GM10847 (cell line): ENCODE measurements at regions not wholly inside any gene's neighbourhood (a gene's known extent, or its start where the extent isn't known, plus 50 kb on each side); places are given as distances from the start of the nearest gene placed in this dataset.

Experiments
- POLR2A ChIP-seq: IDR thresholded peaks from 2 replicates; pipeline ENCODE4 v1.6.1; 2011; ENCODE audit not compliant: insufficient read length; ENCODE audit errors: extremely low read depth

GRCh38 chr1:234882898-234883297, 245.7 kb downstream of the TOMM20 start:
- TF ChIP-seq POLR2A, result no peak

GRCh38 chr1:234881893-234882771, 246.5 kb downstream of the TOMM20 start:
- TF ChIP-seq POLR2A, result no peak

DNA sequence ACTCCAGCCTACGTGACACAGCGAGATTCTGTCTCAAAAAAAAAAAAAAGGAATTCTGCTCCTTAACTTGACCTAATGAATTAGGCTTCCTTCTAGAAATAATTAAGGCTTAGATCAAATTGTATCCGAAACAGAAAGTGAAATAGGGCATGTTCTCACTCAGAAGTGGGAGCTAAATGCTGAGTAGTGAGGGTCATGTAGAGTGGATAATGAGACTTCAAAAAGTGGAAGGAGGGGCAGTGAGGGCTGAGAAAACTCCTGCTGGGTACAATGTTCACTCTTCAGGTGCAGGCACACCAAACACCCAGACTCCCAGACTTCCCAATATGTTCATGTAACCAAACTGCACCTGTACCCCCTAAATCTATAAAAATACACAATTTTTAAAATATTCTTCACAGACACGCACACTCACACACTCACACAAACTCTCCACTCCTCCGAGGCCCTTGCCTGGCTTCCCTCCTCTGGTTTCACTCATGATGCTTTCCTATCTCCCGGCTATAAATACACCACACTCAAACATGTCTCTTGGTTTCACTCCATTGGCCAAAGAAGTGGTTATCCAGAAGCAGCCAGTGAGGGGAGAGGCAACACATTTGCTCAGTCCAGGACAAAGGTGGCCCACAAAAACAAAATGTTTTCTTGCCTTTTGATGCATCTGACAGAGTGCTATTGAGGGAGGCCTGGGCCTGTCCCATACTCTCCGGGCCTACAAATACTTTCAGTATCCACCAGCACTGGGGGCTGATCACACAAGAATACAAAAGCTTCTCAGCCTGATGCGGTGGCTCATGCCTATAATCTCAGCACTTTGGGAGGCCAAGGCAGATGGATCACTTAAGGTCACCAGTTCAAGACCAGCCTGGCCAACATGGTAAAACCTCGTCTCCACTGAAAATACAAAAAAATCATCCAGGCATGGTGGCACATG, 249.2 kb downstream of the TOMM20 start:
- TF ChIP-seq POLR2A, result no peak

GRCh38 chr1:234878288-234878687, 250.3 kb downstream of the TOMM20 start:
- TF ChIP-seq POLR2A, result no peak

DNA sequence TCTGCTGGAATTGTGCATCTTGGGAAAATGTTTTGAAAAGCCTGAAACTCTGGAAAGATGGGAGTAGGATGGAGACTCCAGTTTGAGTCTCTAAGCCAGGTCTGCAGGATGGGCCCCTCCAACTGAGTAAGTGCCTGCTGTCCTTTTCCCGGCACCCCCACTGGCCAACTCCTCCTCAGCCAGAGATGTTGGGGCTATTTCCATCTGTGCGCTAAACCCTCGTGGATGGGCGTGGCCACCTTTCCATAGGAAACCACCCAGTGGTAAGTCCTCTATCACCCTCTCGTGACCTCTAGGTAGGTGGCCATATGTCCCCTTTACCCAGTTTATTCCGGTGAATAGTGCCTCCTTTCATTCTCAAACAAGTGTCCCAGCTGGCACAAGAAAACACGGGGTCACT, 250.9 kb downstream of the TOMM20 start:
- no peak for TF ChIP-seq POLR2A

GRCh38 chr1:234875953-234876855, 252.4 kb downstream of the TOMM20 start:
- TF ChIP-seq POLR2A, result no peak

DNA sequence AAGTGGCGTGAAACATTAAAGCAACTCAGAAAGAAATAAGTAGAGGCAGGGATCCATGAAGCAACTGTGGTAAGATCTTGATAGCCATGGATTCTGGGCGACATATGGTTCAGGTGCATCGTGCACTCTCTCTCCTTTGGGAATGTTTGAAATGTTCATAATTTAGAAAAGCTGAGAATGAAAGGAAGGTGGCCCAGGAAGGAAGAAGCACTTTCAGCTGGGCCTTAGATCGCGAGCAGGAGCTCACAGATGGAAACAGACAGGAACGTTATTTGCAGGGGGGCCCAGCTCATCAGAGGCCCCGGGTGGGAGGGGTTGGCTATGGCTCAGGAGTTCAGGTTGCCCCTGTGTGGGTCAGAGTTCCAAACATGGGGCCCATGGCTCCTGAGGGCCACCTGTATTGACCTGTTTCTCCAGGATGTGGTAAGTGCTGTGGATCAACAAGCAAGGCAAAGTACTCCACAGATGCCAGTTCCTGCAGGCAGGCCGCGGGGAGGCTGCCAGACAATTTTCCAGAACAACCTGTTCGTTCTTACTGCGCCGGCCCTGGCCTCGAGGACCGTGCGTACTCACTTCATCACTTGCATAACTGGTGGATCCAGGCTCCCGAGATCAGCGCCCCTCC, 253.2 kb downstream of the TOMM20 start:
- TF ChIP-seq POLR2A, result no peak

DNA sequence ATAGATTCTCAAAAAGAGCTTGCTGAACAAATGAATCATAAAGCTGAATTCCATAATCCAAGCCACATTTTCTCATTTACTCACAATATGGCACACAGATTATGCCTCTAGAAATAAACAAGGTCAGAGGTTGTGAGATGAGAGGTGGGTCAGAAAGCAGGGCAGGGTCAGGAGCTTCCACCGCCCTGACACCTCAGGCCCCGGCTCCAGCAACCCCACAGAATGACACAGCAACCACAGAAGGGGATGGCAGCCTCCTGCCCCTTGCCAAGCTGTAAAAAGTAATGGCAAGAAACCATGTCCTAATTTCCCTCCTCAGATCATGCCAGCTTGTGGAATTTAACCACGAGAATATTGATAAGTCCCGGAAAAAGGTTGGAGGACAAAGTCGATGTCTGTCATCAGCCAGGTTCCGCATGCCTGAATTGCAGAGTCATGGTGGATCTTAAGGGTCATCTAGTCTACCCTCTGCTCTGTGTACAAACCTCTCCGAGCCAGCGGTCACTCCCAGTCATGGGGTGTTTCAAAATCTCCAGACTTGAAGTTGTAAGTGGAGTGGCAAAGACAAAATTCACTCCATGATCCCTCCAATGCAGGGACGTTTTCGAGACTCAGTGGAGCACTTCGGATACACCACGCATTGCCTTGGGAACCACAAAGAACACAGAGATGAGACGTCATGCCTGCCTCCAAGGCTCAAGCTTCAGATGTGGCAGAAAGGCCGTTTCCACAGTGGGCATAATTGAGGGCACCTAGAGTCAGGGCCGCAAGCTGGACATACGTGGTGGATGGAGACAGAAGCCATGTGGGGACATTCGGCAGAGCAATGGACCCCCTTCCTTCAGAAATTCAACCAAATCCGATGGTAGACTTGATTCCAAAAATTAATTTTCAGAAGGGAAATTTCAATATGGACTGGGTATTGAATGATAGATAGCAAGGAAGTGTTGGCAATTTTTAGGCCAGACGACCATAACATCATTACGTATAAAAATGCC, 254.0 kb downstream of the TOMM20 start:
- TF ChIP-seq POLR2A, result no peak

DNA sequence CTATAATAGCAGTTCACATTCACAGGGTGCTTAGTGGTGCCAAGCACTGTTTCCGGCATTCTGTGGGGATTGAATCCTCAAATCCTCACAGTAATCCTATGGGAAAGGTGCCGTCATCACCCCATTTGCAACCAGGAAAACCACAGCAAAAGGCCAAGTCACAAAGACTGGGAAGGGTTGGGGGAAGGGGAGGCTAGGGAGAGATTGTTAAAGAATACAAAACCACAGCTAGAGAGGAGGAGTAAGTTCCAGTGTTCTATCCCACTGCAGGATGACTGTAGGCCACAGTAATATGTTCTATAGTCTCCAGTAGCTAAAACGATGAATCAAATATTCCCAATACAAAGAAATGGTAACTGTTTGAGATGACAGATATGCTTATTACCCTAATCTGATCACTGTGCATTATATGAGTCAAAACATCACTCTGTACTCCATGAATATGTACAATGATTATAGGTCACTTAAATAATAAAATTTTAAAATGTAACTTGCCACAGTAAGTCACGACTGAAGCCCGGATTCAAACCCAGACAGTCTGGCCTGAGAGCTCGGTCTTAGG, 256.8 kb downstream of the TOMM20 start:
- TF ChIP-seq POLR2A, result no peak

DNA sequence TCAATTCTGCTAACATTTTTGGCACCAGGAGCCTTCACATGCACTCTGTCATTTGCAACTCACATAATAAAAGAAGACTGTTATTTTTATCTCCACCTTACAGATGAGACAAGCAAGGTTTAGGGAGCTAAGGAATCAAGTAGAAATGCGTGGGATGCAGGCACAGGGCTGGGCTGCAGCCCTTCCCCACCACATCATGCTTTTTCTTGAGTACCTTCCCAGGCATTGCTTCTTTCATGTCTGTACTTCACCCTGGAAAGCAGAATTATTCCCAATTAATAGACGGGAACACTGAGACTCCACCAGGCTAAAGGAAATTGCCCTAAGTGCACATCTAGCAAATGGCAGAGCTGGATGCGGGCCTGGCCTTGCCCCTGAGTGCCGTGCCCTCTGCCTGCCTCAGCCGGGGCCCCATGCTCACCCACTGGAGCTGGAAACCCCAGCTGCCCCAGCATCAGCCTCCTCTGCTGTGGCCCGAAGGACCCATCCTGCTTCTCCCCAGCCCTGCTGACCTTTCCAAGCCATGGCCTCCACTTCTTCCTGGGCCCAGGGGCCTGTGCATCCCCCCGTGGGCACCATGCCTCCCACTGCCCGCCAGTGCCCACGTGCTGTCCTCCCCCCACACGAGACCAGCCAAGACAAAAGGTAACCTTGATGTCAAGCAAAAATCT, 257.5 kb downstream of the TOMM20 start:
- no peak for TF ChIP-seq POLR2A

DNA sequence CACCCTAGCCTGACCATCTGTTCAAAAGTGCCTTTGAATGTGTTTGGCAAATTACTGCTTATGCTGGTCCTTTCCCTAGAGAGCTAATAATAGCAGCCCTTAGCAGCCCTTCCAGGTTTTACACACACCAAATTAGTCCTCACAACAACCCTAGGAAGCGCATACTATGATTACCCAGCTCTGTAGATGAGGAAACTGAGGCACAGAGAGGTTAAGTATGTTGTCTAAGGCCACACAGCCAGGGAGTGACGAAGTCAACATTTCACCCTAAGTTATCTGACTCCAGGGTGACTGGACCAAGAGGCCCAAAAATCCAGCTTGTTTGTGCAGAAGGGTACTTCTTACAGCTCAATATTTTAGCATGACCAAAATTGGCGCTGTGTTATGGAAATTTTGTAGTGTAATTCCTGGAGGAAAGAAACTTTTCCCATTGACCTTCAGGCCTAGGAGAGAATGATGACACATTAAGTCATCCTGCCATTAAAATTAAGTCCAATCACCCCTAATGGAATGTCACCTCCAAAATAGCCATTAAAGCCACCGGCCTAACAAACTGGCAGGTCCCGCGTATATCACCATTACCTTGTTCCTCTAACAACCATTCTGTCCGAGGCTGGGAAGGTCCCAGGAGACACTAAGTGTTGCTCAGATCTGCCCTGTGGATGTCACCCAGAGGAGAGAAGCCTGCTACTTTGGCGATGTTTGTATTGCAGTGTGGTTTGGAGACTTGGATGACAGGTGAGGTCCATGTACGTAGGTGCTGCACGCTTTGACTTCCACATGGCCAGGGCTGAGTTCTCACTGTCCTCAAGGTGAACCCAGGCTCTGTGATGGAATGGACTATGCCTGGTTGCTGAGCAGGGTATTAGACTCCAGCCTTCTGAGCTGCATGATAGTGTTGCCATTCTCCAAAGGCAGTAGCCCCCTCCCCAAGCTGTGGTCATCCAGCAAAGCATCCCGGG, 258.3 kb downstream of the TOMM20 start:
- no peak for TF ChIP-seq POLR2A
